ENCODE measurements at regions not wholly inside any gene's neighbourhood (a gene's known extent, or its start where the extent isn't known, plus 50 kb on each side); places are given as distances from the start of the nearest gene placed in this dataset.
A peak's percentile ranks its signal among the peaks of the same experiment; 100 is the strongest.

DNA sequence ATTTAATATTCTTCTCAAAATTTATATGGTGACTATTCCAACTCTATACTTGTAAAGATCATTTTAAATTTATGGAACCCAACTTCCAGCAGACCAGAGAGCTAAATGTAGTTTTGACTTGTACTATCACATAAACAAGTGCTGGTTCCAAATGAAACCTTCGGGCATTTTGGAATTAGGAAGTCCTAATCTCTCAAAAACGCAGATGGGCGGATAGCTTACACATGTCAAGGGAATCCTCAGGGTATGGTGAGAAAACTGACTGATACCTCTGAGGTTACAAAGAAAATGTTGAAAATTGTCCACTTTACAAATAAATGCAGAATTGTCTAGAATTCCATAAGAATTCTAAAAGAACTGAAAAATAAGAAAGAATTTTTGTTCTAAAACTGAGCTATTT, 224.1 kb downstream of the SS18 start:
- no peak for DNase-seq

GRCh38 chr18:25862881-25863600, 227.4 kb downstream of the SS18 start:
- no peak for DNase-seq

DNA sequence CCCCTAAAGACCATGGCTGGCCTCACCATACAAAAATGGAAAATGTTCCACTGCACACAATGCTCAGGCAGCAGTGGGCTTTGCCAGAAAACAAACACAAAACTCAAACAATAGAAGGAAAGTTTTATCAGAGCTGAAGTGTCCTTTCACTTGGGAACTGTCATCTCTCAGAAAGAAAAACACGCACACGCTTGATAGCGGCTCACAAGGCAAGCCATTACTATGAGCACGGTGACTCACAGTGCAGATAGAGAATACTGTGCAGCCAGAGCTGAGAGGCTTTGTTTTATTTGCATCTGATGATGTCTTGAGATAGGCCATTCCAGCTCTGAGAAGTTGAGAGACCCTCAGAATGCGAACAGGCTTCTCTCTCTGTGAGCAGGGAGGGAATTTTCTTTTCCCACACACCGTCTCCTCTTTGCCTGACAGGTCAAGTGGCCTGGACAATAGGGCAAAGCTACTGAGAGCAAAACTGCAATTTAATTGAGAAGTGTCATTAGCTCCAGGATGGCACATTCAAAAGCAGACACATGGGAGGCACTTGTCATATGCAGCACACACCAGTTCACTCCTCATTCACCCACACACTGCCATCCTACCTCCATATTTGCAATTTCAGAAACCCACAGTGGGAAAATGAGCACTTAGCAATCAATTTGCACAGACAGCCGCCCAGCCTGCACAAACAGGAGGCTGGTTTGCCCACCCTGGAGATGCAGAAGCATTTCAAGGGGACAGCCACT, 236.6 kb downstream of the SS18 start:
- DNase-seq, result no peak

DNA sequence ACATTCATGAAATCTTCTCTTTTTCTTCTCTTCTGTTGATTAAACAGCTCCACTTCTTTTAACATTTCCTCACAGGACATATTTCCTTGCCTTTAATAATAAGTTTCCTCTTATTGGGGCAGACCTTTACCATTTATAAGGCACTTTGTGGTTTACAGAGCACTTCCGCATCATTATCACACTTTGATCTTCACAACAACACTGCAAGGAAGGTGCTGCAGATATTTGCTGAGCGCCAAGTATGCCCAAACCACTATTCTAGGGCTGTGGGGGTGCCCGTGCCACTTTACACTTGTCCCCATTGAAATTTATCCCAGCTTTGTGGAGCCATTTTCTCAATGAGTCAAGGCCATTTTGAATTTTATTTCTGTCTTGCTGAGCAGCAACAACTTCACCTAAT, 246.6 kb downstream of the SS18 start:
- no peak for DNase-seq

DNA sequence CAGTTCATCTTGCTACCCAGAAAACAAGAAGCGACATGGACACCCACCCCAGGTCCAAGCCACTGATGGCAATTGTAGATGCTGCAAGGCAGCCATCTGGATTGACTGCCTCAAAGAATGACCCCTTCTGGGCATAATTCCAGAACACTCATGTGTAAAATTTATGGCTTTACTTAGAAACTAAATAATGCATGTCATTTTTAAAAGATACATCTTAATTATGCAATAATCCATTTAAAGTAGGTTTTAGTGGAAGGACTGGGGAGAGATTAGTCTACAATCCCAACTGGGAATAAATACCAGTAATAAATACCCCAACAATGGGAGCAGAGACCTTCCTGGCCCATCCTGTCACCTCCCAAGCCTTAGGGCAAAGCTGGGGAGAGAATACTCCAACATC, 247.7 kb downstream of the SS18 start:
- no peak for DNase-seq

DNA sequence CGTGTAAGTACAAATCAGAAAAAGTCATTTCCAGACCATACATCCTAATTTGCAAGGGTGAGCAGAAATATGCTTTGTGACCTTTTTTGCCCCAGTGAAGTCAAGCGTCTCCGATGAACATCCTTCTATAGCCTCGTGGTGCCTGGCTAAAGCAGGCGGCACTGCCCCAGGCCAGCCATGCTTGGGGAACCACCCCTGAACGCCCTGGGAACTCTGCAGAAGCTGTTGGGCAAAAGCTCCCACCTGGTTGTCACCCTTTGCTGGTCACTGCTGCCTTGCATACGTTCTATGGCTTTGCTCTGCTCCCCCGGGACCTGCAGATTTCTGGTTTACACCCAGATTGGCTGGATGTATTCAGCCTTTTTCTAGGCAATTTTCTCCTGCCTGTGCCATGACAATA, 256.4 kb downstream of the SS18 start:
- DNase-seq, result no peak

- peak; percentile 28 for DNase-seq
Measured at GRCh38 chr18:25832001-25832604, 258.3 kb downstream of the SS18 start.

DNA sequence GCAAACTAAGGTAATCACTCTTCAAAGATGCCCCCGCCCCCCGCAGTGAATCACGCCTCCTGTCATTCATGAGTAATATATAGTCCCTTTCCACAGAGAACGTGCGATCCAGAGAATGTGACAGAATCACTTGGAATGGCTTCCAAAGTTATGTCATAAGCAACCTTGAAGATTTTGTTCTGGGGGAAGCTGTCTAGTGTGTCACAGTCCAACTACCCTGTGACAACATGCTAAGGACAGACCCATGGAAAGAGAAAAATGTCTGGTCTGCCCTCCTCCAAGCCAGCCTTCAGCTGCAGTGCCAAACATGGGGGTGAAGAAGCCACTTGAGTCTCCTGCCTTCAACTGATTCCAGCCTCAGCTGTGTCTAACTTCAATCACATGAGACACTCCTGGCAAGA, 259.1 kb downstream of the SS18 start:
- no peak for DNase-seq

DNA sequence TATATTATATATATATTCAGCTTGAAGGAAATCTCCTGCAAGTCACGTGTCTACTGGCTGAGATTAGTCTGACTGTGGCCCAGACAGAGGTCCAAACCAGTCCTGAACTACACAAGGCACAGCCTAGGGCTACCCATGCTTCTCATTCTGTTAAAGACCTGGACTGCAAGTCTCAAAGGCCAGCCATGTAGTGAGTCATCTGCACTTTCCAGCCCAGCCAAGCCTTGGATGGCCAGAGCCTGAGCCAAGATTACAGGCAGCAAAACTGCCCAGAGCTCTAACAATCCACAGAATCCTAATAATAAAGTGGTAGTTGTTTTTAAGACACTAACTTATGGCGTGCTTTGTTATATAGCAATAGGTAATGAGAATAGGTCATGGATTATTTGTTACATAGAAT, 259.6 kb downstream of the SS18 start:
- no peak for DNase-seq

GRCh38 chr18:25827961-25828561, 262.4 kb downstream of the SS18 start:
- DNase-seq, result no peak

DNA sequence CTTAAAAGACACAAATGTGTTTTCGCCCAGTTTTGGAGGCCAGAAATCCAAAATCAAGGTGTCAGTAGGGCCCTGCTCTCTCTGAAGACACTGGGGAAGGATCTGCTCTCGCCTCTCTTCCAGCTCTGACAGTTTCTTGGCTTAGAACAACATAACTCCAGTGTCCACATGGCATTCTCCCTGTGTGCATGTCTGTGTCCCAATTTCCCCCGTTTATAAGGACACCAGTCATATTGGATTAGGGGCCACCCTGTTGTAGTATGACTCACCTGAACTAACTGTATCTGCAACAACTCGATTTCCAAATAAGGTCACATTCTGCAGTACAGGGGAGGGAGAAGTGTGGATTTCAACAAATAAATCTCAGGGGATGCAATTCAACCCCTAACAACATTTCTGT, 263.2 kb downstream of the SS18 start:
- DNase-seq, result no peak

GRCh38 chr18:25826823-25827222, 263.6 kb downstream of the SS18 start:
- no peak for DNase-seq

- DNase-seq, result no peak
Measured at GRCh38 chr18:25825979-25826776, 264.2 kb downstream of the SS18 start.

DNA sequence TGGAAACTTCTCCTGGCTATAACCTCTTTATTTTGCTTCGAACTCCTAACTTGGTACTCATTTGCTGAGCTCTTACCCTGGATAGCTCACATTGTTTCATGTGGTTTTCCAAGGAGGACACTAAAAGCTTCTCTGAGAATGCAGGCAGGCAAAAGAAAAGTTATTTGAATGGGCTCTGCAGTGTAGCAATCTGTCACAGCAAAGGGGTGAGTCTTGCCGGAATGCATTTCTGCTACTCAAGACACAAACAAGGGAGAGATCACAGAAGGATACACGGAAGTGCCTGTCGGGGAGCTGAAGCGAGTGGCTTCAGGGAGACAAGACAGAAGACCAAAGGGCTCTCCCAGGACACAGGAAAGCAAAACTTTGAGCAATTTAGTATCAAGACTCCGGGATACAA, 265.4 kb downstream of the SS18 start:
- DNase-seq, result no peak

- DNase-seq, result no peak
Measured at GRCh38 chr18:25819746-25820363, 270.6 kb downstream of the SS18 start.

GRCh38 chr18:25818505-25818904, 271.9 kb downstream of the SS18 start:
- no peak for DNase-seq

DNA sequence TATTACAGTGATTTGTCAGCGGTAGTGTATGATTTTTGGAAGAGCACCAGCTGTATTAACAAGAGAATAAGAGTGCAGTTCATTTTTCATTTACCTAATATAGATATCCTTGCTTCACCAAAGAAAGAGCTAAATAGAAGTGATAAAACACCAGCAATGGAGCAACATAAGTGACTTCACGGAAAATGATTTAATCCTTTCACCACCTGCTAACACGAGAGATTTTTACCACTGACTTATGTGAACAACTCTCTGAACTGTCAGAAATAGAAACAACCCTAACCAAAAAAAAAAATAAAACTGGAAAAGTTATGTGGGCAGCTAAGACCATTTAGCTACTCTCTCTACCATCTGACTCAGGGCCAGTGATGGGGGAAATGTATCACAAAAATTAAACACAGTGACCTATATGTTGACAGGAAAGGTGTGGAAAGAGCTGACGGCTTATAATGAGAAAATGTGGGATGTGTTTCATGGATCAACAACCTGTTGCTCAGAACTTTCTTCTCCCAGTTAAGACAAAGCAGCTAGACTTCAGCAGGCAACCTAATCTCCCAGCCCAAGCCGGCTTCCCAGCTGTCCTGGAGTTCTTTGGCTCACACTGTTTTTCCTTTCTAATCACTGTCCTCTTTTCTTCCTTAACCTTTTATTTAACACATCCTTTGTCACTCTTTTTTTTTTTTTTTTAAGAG, 272.7 kb downstream of the SS18 start:
- no peak for DNase-seq

DNA sequence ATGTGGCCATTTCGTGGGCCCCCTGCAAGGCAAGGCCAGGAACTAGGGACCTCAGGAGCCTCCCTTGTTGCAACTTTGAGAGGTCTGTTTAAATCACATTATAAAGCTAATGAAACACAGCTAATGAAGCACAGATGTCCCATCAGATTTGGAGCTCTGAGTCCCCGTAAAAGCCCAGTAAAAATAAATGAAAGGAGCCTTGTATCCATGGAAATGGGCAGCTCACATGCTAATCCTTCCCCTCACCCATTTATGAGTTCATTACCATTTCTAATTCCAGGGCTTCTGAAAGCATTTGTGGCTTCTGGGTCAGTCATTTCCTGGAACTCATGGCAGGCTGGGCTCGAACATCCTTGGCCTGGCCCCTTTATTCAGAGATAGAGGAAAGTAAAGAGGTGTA, 274.8 kb downstream of the SS18 start:
- no peak for DNase-seq

GRCh38 chr18:25814841-25815458, 275.5 kb downstream of the SS18 start:
- DNase-seq, result peak; percentile 30

DNA sequence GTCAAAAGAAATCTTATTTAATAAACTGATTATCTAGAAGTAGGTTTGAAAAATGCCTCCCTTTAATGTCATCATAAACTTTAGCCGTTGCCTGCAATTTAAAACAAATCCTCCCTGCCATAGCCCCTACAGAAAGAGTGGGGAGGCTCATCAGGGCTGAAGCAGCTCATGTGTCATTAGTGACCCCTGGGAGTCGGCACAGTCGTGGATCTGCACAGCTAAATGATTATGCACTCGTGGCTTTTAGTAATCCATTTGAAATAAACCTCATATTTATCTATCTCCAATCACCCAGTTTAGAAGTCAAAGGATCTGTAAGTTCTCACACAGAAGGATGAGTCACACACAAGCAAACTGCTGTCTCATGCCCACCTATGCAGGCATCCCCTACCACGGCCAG, 277.3 kb downstream of the SS18 start:
- no peak for DNase-seq

DNA sequence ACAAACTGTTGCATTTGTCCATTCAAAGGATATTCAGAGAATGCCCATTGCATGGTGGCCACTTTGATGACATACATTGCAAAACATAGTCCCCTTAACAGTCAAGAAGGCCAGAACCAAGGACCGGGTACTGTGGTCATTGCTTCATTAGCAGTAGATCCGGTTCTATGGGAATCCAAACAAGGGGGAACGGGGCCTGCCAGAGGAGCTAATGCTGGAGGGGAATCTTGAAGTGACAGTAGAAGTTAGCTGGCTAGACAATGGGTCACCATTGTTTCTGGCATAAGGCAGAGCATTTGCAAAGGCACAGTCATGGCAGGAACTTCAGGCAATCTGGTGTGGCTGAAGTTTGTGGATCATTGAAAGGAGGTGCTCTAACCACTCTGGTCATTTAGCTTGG, 279.7 kb downstream of the SS18 start:
- no peak for DNase-seq
